Prostate gland (tissue), 2 donors: ENCODE measurements at regions not wholly inside any gene's neighbourhood (a gene's known extent, or its start where the extent isn't known, plus 50 kb on each side); places are given as distances from the start of the nearest gene placed in this dataset.

Source experiments
- POLR2A ChIP-seq: fragments of 450-650 bp; IDR thresholded peaks from one replicate; pipeline ENCODE4 v1.6.1; 2016; ENCODE audit warnings: antibody characterized with exemption, mild to moderate bottlenecking
- POLR2AphosphoS5 ChIP-seq: sonication (generic); formaldehyde crosslinking; IDR thresholded peaks from one replicate; pipeline ENCODE4 v1.6.1; 2017; ENCODE audit warnings: antibody characterized with exemption
- TF ChIP-seq, protein P1 (sequence below), 4 experiments: fragments of 200-600 bp in 2 of 4; fragments of 450-650 bp in 2 of 4; sonication (generic) in 2 of 4; IDR thresholded peaks; 1 replicate in 3 of 4; 2 replicates in 1 of 4; pipeline ENCODE4 v1.5.1; 2016 to 2019; ENCODE audit warnings: antibody characterized with exemption in 4 of 4, mild to moderate bottlenecking in 2 of 4, moderate library complexity in 2 of 4

- TF ChIP-seq, protein P1, sequence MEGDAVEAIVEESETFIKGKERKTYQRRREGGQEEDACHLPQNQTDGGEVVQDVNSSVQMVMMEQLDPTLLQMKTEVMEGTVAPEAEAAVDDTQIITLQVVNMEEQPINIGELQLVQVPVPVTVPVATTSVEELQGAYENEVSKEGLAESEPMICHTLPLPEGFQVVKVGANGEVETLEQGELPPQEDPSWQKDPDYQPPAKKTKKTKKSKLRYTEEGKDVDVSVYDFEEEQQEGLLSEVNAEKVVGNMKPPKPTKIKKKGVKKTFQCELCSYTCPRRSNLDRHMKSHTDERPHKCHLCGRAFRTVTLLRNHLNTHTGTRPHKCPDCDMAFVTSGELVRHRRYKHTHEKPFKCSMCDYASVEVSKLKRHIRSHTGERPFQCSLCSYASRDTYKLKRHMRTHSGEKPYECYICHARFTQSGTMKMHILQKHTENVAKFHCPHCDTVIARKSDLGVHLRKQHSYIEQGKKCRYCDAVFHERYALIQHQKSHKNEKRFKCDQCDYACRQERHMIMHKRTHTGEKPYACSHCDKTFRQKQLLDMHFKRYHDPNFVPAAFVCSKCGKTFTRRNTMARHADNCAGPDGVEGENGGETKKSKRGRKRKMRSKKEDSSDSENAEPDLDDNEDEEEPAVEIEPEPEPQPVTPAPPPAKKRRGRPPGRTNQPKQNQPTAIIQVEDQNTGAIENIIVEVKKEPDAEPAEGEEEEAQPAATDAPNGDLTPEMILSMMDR (IDR thresholded peaks at IDR 0.05) = no peak
- TF ChIP-seq POLR2A (no peak), POLR2AphosphoS5 (peak; percentile 47)
Measured at GRCh38 chr20:58048096-58048702, 180.3 kb downstream of the ANKRD60 start.
